ENCODE measurements at regions not wholly inside any gene's neighbourhood (a gene's known extent, or its start where the extent isn't known, plus 50 kb on each side); places are given as distances from the start of the nearest gene placed in this dataset.

DNA sequence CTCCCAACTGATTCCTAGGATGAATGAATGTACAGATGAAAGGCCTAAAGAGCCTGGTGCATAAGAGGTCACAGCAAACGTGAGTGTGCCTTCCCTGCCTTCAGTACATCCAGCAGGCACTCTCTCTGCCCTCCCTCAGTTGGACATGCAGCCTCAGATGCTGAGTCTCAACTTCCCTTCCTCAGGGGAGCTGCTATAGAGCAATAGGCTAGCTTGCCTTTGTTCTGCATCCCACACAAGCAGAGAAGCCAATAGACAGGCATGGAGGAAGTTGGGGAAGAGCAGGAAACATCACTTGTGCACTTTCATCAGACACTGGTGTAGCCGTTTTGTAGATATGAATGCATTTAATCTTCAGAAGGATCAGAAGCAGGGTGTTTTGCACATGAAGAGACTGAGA, 147.5 kb upstream of the THBS1 start:
- TF ChIP-seq ZNF274 (IDR thresholded peaks at IDR 0.05; ENCODE audit: low read depth, low read length) (no peak), YY1 (IDR thresholded peaks at IDR 0.05; ENCODE audit: insufficient read depth, insufficient read length) (no peak)
